ENCODE measurements at regions not wholly inside any gene's neighbourhood (a gene's known extent, or its start where the extent isn't known, plus 50 kb on each side); places are given as distances from the start of the nearest gene placed in this dataset.

GRCh38 chr15:75138016-75138999 lies 63.4 kb upstream of the C15orf39 start:
- TF ChIP-seq CTCF (conservative IDR thresholded peaks at IDR 0.05; ENCODE audit: low read depth in 2 of 2) (no peak), CREB1 (CRISPR knock-in tag; IDR thresholded peaks at IDR 0.05; ENCODE audit: low read depth) (no peak), ZNF331 (CRISPR knock-in tag; IDR thresholded peaks at IDR 0.05; ENCODE audit: low read depth) (no peak), EZH2phosphoT487 (IDR thresholded peaks at IDR 0.05; ENCODE audit: unreplicated experiment) (no peak), EZH2 (IDR thresholded peaks at IDR 0.05; ENCODE audit: low read depth, unreplicated experiment) (no peak), POLR2AphosphoS5 (IDR thresholded peaks at IDR 0.05; ENCODE audit: low read depth) (no peak)
- TF ChIP-seq, protein P1, sequence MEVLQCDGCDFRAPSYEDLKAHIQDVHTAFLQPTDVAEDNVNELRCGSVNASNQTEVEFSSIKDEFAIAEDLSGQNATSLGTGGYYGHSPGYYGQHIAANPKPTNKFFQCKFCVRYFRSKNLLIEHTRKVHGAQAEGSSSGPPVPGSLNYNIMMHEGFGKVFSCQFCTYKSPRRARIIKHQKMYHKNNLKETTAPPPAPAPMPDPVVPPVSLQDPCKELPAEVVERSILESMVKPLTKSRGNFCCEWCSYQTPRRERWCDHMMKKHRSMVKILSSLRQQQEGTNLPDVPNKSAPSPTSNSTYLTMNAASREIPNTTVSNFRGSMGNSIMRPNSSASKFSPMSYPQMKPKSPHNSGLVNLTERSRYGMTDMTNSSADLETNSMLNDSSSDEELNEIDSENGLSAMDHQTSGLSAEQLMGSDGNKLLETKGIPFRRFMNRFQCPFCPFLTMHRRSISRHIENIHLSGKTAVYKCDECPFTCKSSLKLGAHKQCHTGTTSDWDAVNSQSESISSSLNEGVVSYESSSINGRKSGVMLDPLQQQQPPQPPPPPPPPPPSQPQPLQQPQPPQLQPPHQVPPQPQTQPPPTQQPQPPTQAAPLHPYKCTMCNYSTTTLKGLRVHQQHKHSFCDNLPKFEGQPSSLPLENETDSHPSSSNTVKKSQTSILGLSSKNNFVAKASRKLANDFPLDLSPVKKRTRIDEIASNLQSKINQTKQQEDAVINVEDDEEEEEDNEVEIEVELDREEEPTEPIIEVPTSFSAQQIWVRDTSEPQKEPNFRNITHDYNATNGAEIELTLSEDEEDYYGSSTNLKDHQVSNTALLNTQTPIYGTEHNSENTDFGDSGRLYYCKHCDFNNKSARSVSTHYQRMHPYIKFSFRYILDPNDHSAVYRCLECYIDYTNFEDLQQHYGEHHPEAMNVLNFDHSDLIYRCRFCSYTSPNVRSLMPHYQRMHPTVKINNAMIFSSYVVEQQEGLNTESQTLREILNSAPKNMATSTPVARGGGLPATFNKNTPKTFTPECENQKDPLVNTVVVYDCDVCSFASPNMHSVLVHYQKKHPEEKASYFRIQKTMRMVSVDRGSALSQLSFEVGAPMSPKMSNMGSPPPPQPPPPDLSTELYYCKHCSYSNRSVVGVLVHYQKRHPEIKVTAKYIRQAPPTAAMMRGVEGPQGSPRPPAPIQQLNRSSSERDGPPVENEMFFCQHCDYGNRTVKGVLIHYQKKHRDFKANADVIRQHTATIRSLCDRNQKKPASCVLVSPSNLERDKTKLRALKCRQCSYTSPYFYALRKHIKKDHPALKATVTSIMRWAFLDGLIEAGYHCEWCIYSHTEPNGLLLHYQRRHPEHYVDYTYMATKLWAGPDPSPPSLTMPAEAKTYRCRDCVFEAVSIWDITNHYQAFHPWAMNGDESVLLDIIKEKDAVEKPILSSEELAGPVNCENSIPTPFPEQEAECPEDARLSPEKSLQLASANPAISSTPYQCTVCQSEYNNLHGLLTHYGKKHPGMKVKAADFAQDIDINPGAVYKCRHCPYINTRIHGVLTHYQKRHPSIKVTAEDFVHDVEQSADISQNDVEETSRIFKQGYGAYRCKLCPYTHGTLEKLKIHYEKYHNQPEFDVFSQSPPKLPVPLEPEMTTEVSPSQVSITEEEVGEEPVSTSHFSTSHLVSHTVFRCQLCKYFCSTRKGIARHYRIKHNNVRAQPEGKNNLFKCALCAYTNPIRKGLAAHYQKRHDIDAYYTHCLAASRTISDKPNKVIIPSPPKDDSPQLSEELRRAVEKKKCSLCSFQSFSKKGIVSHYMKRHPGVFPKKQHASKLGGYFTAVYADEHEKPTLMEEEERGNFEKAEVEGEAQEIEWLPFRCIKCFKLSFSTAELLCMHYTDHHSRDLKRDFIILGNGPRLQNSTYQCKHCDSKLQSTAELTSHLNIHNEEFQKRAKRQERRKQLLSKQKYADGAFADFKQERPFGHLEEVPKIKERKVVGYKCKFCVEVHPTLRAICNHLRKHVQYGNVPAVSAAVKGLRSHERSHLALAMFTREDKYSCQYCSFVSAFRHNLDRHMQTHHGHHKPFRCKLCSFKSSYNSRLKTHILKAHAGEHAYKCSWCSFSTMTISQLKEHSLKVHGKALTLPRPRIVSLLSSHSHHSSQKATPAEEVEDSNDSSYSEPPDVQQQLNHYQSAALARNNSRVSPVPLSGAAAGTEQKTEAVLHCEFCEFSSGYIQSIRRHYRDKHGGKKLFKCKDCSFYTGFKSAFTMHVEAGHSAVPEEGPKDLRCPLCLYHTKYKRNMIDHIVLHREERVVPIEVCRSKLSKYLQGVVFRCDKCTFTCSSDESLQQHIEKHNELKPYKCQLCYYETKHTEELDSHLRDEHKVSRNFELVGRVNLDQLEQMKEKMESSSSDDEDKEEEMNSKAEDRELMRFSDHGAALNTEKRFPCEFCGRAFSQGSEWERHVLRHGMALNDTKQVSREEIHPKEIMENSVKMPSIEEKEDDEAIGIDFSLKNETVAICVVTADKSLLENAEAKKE (CRISPR knock-in tag; IDR thresholded peaks at IDR 0.05), result no peak
- TF ChIP-seq, protein P2, sequence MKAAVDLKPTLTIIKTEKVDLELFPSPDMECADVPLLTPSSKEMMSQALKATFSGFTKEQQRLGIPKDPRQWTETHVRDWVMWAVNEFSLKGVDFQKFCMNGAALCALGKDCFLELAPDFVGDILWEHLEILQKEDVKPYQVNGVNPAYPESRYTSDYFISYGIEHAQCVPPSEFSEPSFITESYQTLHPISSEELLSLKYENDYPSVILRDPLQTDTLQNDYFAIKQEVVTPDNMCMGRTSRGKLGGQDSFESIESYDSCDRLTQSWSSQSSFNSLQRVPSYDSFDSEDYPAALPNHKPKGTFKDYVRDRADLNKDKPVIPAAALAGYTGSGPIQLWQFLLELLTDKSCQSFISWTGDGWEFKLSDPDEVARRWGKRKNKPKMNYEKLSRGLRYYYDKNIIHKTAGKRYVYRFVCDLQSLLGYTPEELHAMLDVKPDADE (IDR thresholded peaks at IDR 0.05), result no peak
